Central memory CD4-positive, alpha-beta T cell (primary cell): ENCODE measurements at regions not wholly inside any gene's neighbourhood (a gene's known extent, or its start where the extent isn't known, plus 50 kb on each side); places are given as distances from the start of the nearest gene placed in this dataset.

Source experiments
- DNase-seq: peaks from one replicate; pipeline ENCODE4 v3.0.0; 2022

- DNase-seq, result no peak
Observed at GRCh38 chr16:73878611-73879010, 418.0 kb upstream of the PSMD7 start.

- DNase-seq, result no peak
Observed at GRCh38 chr16:73877150-73877549, 419.5 kb upstream of the PSMD7 start.

GRCh38 chr16:73875996-73876690 is 420.5 kb upstream of the PSMD7 start:
- no peak for DNase-seq

DNA sequence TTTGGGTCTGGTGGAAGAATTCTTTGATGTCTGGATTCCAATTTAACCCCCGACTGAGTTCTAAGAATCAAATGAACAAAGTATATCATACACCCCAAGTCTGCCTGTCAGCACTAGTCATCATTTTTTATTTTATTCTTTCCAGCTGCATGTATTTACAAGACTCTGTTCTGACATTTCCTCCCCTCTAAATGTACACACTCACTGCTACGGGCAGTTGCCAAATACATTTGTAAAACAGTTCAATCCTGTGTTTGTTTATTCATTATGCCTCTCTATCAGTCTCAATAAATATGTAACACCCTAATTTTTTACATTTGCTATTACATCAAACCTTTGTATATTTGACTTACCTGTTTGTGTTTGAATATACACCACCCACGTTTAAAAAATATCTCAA is 422.3 kb upstream of the PSMD7 start:
- DNase-seq, result no peak

DNA sequence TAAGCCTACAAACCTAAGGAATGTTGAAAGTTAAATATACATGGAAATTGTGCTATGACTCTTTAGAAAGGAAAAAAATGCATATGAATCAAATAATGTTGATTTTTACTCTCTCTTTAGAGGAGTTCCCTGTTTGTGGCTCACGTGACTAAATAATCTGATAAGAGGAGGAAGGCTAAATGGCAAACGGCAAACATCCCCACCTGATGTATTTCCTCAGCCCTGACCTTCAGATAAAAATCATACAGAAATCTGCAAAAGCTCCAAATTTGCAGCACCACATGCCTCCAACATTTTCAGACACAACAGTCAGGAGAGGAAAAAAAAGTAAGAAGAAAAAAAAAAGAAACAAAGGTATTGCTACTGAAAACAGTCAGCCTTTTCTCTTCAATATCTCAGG is 423.0 kb upstream of the PSMD7 start:
- DNase-seq, result no peak

DNA sequence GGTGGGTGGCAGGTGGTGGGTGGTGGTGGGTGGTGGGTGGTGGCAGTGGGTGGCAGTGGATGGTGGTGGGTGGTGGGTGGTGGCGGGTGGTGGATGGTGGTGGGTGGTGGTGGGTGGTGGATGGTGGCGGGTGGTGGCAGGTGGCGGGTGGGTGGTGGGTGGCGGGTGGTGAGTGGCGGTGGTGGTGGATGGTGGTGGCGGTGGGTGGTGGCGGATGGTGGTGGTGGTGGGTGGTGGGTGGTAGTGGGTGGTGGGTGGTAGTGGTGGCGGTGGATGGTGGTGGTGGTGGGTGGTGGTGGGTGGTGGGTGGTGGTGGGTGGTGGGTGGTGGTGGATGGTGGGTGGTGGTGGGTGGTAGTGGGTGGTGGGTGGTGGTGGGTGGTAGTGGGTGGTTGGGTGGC is 423.8 kb upstream of the PSMD7 start:
- no peak for DNase-seq

DNA sequence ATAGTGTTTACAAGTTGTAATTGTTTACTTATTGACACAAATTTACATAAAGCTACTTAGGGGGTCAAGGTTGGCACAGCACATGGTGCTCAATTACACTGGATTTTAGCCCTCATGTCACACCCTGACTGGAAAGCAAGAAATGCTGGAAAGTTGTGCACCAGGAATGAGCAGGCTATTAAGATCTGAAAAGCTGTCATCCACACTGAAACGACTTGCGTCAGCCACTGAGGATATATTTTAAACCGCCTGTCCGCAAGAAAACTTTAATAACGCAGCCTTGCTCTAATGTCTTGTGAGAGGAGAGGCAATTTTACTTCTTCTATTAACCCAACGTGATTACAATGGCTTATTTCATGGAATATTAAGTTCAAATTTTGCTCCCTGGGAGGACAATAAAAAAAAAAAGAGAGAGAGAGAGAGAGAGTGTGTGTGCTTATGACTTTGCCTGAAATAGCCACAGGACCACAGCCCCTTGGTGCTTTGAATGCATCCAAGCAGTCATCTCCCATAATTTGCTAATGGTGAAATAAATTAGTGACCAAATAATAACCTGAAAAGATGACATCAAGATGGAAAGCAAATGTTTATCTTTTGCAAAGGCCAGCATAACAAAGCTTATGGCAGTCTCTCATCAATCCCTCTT is 425.4 kb upstream of the PSMD7 start:
- DNase-seq, result no peak

GRCh38 chr16:73869126-73869525 is 427.5 kb upstream of the PSMD7 start:
- no peak for DNase-seq

DNA sequence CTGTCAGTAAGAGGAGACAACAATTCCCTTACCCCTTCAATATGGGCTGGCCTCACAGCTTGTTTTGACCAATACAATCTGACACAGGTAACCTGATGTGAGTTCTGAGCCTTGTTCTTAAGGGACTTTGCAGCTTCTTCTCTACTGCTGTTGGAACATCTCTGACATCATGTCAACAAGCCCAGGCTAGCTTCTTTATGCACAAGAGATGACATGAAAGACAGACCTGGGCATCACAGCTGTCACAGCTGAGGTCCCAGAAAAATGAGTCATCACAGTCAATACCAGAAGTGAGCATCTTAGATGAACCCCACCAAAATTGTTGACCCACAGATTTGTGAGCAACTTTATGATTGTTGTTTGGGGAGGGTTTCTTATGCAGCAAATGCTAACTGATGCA is 431.7 kb upstream of the PSMD7 start:
- no peak for DNase-seq

DNA sequence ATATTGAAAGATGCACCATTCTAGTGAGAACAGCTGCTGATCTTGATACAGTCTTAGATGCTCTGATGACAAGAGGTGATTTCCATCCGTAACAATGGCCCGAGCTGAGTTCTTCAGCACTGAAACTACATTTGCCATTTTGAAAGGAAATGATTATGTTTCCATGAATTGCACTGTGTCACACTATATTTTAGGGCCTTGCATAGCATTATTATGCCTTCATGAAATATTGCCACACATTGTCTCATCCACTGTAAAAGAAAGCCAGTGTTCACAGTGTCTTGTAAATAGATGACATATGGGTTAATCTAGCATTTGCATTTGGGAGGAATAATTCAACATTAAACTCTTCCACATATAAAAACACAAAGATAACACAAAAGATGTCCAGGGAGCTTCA is 438.3 kb upstream of the PSMD7 start:
- DNase-seq, result no peak

DNA sequence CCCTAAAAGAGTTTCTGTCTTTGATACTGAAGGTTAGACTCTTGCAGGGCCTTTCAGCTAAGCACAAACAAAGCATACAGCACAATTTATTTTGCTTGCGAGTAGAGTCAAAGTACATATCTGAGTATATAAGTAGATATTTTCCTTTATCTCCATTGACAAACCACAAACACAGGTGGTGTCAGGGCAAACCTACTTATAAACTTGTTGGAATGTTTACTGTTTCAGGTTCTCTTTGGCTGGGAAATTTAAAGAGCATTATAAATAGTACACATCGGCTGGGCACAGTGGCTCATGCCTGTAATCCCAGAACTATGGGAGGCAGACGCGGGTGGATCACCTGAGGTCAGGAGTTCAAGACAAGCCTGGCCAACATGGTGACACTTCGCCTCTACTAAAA is 442.6 kb upstream of the PSMD7 start:
- no peak for DNase-seq

- DNase-seq, result no peak
Observed at GRCh38 chr16:73852561-73852960, 444.1 kb upstream of the PSMD7 start.

DNA sequence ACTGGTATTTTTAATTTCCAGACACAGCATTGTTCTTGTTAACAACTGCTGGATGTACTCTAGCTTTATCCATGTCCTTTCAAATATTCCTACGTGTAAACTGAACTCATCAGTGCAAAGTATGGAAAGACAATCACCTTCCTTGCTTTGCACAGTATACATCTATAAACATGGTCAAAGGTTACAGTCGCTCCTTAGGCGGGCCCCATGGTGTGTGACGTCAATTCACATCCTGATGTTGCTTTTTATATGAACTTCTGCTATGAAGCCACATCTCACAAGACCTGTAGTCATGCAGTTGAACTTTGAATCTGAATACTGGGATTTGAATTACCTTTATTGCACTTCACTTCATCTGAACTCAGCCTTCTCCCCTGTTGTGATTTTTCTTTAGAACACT is 447.6 kb upstream of the PSMD7 start:
- no peak for DNase-seq

DNA sequence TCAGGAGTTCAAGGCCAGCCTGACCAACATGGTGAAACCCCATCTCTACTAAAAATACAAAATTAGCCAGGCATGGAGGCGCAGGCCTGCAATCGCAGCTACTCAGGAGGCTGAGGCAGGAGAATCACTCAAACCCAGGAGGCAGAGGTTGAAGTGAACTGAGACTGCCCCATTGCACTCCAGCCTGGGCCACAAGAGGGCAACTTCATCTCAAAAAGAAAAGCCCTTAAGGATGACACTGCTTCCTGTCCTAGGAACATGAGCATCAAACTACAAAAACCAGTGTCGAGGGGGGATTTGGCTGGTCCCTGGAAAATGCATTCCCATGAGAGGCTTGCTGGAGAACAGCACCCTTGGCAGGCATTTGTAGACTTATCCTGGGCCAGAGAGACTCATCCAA is 449.5 kb upstream of the PSMD7 start:
- no peak for DNase-seq

GRCh38 chr16:73846356-73846755 is 450.3 kb upstream of the PSMD7 start:
- no peak for DNase-seq

DNA sequence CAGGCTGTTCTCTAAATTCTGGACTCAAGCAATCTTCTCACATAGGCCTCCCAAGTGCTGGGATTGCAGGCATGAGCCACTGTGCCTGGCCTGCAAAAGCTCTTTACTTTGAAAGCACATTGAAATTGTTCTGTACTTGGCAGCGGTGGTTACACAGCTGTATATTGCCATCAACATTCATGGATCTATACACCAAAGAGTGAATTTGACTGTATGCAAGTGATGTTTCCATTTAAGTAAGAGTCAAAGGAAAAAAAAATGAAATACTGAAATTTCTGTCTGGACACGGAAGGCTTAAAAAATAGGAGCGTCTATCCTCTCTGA is 450.6 kb upstream of the PSMD7 start:
- no peak for DNase-seq

GRCh38 chr16:73845238-73846006 is 451.2 kb upstream of the PSMD7 start:
- DNase-seq, result no peak

GRCh38 chr16:73840728-73841127 is 455.9 kb upstream of the PSMD7 start:
- no peak for DNase-seq

DNA sequence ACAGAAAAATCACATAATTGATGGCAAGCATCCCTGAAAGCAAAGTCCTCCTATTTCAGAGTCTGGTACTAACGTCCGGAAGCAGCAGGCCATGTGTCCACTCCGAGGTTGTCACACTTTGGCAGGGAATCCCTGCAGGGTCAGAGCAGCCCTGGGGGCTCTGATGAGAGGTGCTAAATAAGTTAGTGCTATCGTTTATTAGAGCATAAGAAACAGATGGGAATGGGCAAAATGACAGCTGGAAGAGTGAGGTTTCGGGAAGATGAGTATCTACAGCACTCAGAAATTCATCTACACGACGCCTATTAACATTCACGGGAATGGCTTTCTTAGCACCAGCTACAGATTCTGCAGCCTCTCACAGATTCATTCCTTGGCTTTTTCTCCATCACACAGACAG is 465.4 kb upstream of the PSMD7 start:
- DNase-seq, result no peak

- DNase-seq, result no peak
Observed at GRCh38 chr16:73823205-73823849, 473.3 kb upstream of the PSMD7 start.

DNA sequence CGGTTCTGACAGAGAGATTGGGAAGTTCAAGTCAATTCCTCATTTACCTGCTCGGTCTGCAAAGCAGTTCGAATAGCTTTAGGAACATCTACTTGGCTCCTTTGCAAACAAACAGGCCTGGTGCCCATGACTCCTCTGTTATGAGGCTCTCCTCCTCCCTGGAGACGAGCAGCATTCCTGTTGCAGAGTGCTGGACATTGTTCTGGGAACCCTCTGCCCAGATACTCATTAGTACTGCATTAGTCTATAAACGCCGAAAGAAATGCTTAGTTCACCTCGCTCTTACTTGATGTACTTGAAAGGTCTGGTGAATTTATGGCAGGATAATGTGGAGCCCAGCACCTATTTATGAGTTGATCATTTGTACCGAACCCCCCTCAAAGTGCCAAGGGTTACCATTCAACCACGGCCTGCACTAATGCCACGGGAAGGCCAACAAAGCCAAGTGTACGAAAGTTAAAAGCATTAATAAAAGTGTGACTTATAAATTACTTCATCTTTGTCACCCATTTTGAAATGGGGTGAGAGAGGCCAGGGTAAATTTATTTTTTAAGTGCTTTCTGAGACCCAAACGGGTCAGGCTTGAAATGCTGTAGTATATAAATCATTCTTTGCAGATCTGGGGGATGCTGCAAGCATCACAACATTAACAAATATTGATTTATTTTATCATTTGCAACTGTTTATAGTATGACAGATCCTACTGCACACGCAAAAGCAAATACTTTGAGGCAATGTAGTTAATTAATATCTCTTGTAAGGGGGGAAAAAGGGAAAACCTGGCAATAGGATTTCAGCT is 478.9 kb upstream of the PSMD7 start:
- no peak for DNase-seq

- DNase-seq, result no peak
Observed at GRCh38 chr16:73813527-73813926, 483.1 kb upstream of the PSMD7 start.

DNA sequence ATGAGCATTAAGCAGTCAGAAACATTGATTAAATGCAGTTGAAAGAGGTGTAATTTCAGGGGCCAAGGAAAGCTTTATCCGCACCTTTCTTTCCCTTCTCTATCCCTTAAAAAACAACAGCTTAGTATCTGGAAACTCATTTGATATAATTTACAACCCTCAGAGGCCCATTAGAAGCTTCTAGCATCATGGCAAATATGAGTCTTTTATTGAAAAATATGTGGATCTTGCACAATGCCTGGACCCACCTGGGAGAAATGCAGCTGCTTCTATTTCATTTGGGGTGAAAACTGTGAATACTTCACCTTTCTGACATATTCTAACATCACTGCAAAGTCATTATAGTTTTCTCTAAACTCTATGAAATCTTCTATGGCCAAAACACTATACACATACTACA is 492.2 kb upstream of the PSMD7 start:
- DNase-seq, result no peak
